GM21515 (cell line): ENCODE measurements at regions not wholly inside any gene's neighbourhood (a gene's known extent, or its start where the extent isn't known, plus 50 kb on each side); places are given as distances from the start of the nearest gene placed in this dataset.
"Not testable (repeated sequence)": the region's sequence is repeated elsewhere in the genome, so short reads cannot be mapped to it uniquely, and the experiment has no call there.

ENCODE experiments used
- ATAC-seq: cut with Tn5 transposase; IDR thresholded peaks from one replicate; pipeline ENCODE4 v1.9.1; 2021; ENCODE audit not compliant: unreplicated experiment

DNA sequence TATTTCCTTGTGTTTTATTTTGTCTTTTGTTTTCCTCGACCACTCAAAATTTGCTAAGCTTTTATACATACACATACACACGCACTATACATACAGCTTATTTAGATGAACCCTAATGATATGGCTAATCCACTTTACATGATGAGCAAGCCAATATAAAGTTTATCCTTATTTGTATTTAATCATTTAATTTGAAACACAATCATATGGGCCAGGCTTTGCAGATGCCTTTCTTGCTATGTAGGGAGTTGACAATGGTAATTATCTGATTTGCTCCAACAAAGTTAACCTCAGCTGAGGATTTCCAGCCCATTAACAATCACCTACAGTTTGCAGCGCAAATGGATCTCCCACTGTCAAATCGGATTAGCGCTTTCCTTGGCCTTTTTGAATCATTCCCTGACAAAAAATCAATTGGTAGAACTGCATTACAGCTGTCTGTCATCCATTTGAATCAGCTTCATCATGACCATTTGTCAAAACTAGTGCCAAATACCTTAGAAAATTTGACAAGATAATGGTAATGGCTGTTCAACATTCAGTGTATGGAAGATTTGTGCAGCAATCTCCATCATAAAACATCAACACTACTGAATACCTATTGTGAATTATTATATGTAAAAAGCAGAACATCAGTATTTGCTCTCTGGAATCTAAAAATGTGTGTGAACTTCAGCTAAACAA is 352.6 kb downstream of the MRPL39 start:
- ATAC-seq = no peak

DNA sequence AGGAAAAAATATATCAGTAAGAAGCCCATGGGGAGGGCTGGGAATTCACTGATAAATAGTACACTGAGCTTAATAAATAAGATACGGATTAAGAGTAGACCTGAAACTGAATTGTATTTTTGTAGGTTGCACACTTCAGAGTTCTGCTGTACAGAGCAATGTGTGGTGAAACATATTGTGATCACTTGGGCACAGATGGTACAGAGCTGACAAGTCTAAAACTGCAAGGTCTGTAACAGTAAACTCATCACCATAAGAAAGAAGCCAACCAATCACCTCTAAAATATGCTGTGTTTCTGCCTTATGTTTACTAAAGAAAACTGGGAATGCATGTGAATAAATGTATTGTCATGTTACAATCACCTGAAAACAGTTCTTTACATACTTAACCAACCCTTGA is 360.7 kb downstream of the MRPL39 start:
- ATAC-seq = no peak

DNA sequence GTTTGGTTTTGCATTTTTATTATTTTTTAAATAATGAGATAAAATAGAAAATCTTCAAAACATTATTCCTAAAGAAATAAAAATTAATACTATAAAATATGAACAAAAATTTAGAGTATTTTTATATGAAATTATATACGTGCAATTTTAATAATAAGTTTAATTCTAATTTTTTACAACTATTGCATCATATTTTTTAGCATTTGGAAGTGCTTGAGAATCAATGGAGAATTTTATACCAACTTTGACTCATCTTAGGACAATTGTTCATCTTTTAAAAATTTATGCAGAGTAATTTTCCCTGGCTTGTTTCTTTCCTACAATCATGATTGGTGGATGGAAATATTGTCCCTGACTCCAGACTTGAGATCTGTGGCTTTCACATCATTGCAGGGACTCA is 362.5 kb downstream of the MRPL39 start:
- no peak for ATAC-seq

DNA sequence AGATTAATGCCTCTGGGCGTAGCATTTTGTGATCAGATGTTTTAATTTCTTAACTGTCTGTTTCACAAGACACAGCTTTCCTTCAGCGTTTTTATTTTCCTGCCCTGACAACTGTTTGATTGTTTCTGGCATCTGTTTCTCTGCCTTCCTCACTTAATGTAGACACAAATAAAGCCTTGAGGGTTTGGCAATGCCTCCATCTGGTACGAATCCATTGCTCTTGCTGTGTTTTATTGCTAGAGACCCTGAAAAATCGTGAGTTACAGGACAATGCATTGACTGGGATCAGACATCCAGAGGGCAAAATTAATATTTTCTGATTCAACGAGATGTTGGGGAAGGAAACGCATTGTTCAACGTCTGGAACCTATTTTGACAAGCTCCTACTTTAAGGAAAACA is 363.5 kb downstream of the MRPL39 start:
- no peak for ATAC-seq

DNA sequence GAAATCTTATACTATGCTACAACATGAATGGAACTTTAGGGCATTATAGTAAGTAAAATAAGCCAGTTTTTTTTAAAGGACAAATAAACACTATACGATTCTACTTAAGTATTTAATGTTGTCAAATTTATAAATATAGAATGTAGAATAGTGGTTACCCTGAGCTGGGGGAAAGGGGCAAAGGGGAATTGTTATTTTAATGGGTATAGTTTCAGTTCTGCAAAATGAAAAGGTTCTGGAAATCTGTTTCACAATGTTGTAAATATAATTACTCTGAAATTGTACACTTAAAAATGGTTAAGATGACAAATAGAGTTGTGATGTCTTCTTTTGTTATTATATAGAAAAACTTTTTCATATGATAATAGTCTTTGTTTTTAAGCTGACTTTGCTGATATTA is 366.3 kb downstream of the MRPL39 start:
- ATAC-seq = no peak

DNA sequence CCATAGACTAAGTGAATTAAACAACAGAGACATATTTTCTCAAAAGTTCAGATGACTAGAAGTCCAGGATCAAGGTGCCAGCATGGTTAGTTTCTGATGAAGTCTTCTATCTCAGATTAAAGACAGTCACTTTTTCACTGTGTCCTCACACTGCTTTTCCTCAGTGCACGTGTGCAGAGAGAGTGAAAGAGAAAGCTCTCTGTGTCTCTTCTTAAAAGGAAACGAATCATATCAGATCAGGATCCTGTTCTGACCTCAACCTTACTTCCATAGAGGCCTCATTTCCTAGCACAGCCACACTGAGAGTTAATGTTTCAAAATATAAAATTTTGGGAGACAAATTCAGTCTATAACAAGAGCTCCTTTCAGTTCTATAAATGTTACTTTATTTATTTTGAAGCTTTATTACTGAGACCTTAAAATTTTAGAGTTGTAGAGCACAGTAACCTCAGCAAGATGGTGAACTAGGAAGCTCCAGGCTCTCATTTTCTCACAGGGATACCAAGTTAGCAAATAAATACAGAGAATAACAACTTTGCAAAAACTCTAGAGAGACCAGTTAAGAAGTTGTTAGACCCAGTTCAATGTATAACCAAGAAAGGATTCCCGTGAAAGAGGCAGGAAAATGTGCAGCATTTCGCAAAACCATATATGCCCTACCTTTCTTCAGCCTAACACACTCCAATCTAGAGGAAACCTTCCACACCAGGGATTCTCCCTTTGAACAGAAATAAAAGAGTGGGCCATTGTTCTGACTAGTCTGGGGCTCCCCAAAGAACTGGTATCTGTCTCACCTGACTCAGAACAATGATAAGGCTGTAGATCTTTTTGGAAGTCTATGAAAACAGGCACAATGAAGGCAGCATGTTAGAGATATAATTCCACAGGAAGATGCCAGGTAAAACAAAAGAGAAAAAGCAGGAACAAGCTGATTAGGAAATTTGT is 372.2 kb downstream of the MRPL39 start:
- ATAC-seq = peak; percentile 72

GRCh38 chr21:25220954-25221353 is 386.3 kb downstream of the MRPL39 start:
- ATAC-seq = no peak

GRCh38 chr21:25220169-25220568 is 387.1 kb downstream of the MRPL39 start:
- no peak for ATAC-seq

- ATAC-seq = peak; percentile 96
Measured at GRCh38 chr21:25215698-25216384, 391.4 kb downstream of the MRPL39 start.

DNA sequence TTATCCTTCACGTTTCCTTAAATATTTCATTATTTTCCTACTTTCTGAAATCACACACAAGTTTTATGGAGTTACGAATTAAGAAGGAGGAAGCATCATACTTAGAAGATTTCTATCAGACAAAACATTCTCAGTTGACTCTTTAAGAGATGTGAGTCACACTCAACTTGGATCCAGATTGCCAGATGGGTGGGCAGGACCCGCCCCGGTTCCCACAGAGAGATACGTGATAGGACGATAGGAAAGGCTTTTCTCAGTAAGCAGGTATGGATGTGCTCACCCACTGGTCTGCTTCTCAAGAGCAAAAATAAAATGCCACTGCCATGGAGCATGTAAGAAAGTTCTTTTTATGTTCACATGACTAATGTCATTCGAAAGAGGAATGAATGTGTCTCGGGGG is 392.6 kb downstream of the MRPL39 start:
- ATAC-seq = no peak

DNA sequence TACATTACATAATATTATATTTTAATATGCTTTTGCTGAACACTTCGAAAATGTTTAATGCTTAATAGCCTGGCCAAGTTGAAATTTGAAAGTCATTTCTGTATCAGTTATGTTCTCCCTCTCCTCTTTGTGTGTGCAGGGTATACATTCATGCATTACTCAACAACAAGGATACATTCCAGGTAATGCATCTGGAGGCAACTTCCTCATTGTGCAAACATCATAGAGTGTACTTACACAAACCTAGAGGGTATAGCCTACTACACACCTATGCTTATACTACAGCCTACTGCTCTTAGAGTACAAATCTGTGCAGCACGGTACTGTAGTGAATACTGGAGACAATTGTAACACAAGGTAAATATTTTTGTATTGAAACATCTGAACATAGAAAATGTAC is 407.3 kb downstream of the MRPL39 start:
- no peak for ATAC-seq

DNA sequence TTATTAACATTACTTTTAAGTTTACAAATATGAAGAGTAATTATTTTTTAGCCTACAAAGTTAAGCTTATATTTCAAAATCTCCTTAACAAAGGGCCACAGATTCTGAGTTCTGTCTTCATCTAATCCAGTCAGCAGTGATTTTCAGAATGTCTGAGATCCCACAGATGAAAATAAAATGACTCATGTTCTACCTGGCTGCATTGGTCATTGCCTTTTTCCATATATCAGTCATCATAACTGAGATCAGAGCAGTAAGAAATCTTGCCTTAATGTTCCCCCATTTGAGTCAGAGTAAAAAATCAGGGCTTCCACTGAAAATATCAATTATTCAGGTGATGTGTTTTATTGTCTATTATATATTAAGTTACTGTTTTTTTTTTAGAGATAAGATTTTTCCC is 416.1 kb downstream of the MRPL39 start:
- peak; percentile 59 for ATAC-seq

- ATAC-seq = no peak
Measured at GRCh38 chr21:25189497-25189896, 417.8 kb downstream of the MRPL39 start.

GRCh38 chr21:25188677-25189079 is 418.6 kb downstream of the MRPL39 start:
- ATAC-seq = peak; percentile 61

DNA sequence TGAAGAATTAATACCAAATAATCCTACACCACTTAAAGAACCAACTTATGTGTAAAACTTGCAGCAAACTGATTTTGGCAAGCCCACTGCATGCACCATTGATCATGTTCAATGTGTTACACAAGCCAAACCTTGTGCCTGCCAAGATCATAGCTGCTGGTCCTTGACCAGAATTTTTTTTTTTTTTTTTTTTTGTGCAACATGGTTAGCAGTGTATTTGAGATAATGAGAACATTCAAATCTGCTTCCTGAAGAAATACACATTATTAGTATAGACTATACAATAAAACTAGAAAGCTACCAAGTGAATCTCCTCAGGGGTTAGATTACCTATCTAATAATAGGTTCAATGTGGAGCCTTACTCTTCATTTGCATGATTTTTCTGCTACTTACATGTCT is 421.0 kb downstream of the MRPL39 start:
- no peak for ATAC-seq

DNA sequence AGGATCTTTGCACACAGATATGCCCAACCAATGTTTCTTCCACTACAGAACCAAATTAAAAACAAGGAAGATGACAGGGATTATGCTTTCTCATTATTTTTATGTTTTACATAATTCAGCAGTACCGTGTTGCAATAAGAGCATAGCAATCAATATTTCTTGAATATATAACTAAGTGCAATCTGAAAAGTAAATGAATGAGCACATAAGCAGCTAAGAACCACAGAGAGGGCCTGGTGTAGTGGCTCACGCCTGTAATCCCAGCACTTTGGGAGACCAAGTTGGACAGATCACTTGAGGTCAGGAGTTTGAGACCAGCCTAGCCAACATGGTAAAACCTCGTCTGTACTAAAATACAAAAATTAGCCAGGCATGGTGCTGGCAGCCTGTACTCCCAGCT is 423.7 kb downstream of the MRPL39 start:
- no peak for ATAC-seq

DNA sequence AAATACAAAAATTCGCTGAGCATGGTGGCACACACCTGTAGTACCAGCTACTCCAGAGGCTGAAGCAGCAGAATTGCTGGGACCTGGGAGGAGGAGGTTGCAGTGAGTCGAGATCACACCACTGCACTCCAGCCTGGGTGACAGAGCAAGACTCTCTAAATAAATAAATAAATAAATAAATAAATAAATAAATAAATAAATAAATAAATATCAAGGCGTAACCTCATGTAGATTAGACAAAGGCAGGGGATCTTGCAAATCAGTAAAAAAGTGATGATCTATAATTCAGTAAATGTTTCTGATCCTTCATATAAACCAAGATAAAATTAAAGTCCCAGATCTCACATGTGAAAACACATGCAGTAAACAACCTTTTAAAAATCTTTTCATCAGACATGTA is 425.6 kb downstream of the MRPL39 start:
- not testable (repeated sequence) for ATAC-seq

DNA sequence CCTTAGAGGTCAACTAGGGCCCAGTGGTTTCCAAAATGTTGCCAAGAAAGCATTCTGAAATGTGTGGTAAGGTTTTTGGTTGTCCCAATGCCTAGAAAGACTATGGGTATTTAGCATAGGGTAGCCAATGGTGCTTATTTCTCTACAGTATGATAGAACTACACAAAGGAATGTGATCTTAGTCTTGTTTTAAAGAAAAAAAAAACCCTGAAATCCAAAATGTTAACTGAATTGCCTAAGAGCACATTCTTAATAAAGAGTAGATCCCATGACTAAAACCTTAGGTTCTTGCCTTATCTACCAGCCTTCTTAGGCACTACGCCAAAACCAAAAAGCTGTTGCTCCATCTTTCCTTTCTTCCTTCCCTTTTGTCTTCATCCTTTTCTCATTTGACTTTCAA is 428.2 kb downstream of the MRPL39 start:
- ATAC-seq = no peak

- ATAC-seq = peak; percentile 91
Measured at GRCh38 chr21:25176637-25177412, 430.5 kb downstream of the MRPL39 start.

GRCh38 chr21:25175938-25176337 is 431.3 kb downstream of the MRPL39 start:
- ATAC-seq = peak; percentile 41

DNA sequence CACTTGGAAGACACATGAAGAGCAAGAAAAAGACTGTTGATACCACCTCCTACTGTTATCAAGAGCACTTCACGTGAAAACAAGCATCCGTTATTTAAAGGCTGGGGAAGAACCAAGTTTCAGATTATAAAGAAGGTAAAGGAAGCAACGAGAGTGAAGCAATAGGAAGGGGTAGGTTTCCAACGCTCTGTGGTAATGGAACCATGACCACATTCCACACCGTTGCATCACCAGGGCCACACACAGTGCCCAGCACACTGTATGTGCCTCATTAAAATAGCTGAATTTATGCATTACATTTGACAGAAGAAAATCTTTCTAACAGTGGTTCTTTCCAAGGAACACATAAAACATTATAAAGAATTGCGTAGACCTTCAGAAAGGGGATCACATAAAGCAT is 435.8 kb downstream of the MRPL39 start:
- no peak for ATAC-seq
